EH (cell line): ENCODE measurements at regions not wholly inside any gene's neighbourhood (a gene's known extent, or its start where the extent isn't known, plus 50 kb on each side); places are given as distances from the start of the nearest gene placed in this dataset.

ENCODE experiments used
- DNase-seq: peaks from one replicate; pipeline ENCODE4 v3.0.0-alpha.2; 2015; ENCODE audit warnings: low read depth

GRCh38 chr10:15462253-15462897, 91.3 kb upstream of the FAM171A1 start:
- DNase-seq, result peak; percentile 85

- peak; percentile 99 for DNase-seq
Observed at GRCh38 chr10:15461353-15462108, 90.4 kb upstream of the FAM171A1 start.

GRCh38 chr10:15460661-15461060, 89.6 kb upstream of the FAM171A1 start:
- peak; percentile 38 for DNase-seq

GRCh38 chr10:15459218-15459617, 88.1 kb upstream of the FAM171A1 start:
- no peak for DNase-seq

GRCh38 chr10:15457382-15457781, 86.3 kb upstream of the FAM171A1 start:
- no peak for DNase-seq

DNA sequence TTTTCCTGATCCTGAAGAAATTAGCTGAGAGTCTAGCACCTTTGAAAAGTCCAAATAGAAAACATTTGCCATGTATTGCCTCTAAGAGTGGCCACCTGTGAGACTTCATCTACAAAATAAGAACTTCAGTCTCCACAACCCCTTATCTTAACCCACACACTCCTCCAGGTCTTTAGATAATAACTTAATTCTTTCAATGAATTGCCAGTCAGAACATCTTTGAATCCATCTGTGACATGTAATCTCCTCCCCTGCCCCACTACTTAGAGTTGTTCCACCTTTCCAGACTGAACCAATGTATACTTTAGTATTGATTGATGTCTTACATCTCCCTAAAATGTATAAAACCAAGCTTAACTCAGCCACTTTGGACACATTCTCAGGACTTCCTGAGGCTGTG, 84.4 kb upstream of the FAM171A1 start:
- DNase-seq, result no peak

DNA sequence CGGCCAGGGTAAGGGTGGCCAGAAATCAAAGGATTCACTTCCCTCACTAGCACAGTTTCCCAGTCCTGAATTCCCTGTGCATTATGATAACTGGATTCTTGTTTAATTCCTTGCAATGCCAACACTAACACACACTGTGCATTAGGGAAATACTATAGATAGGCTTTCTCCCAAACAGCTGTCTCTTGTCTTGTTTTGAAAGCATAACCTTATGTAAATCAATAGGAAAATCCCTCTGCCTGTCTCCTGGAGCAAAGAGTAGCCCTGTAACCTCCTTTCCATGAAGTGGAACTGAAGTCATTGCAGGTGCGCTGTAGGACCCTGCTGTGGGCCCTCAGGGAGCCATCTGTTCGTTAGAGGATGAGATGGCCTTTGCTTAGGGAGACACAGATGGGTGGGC, 82.8 kb upstream of the FAM171A1 start:
- DNase-seq, result no peak

- DNase-seq, result no peak
Observed at GRCh38 chr10:15453457-15453856, 82.4 kb upstream of the FAM171A1 start.

GRCh38 chr10:15452545-15452944, 81.5 kb upstream of the FAM171A1 start:
- DNase-seq, result no peak

DNA sequence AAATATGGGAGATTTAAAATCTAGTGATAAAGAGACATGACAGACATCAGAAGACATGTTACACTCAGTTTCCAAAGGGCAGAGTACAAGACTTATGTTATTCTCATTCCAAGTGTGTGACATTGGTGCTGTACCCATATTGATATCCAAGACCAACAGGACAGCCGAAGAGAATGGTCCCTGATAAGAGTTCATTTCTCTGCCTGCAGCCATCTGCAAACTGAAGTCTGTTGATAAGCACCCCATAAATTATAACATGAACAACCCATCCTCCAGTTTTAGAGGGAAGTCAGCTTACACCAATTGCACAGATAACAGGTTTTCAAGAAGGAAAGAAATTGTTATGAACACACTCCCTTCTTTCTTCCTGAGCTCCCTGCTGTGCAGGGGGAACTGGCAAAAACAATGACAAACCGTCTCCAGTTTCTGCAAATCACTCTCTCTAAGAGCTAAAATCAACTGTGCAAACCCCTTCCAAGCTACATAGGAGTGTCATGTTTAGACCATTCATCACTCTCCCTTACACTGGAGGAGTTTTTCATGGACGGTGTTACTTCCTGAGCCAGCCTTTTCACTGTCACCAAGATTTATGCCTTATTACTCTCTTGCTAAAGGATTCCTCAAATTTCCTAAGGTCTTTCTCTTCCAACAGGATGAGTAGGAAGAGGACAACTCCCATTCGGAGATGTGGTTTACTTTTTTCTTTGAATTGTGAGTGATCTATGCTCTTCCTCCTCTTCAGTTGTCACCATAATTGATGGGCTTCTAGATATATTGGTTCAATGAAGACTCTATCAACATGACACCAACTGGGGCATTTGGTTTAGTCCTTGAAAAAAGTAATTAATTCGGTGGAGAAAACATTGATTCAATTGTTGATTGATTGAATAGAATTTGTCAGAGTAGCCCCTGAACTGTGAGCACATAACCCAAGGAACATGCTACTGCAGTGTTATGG, 80.3 kb upstream of the FAM171A1 start:
- peak; percentile 20 for DNase-seq

GRCh38 chr10:15448598-15448997, 77.5 kb upstream of the FAM171A1 start:
- DNase-seq, result no peak

GRCh38 chr10:15445006-15445390, 73.9 kb upstream of the FAM171A1 start:
- no peak for DNase-seq

DNA sequence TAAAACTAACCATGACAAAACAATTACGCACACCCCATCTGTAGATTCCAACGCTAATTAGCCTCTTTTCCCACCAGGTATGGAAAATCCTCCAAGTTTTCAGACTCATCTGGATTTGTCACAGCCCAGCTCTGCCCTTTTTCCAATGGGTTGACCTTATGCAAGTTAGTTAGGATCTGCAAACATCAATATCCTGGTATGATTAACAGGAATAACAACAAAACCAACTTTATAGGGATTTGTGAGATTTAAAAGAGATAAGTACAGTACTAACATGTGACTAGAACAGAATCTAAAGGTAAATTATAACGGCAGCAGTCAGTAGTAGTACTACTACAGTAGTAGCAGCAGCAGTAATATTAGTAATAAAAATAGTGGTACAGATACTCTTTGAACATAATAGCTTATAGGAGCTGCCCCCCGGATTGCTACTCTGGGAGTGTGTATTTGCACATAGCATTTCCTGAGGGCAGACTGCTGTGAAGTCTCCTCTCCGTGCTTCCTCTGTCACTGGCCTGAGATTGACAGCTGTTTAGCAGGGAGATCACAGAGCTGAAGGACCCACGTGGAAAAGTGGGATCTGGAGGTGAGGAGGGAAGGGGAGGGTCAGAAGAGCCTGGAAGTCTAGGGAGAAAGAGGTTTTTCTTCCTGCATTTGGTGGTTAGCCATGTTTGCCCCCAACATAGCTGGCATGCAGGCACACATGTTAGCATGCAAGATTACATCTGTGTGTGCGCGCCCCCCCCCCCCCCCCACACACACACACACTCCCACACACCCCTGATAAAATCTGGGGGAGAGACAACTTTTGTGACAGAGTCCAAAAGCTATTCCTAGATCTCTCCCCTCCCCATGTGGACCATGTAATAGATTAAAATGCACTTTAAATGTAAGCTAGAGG, 73.3 kb upstream of the FAM171A1 start:
- DNase-seq, result no peak

- no peak for DNase-seq
Observed at GRCh38 chr10:15442056-15442455, 71.0 kb upstream of the FAM171A1 start.

GRCh38 chr10:15440204-15440711, 69.2 kb upstream of the FAM171A1 start:
- DNase-seq, result no peak

DNA sequence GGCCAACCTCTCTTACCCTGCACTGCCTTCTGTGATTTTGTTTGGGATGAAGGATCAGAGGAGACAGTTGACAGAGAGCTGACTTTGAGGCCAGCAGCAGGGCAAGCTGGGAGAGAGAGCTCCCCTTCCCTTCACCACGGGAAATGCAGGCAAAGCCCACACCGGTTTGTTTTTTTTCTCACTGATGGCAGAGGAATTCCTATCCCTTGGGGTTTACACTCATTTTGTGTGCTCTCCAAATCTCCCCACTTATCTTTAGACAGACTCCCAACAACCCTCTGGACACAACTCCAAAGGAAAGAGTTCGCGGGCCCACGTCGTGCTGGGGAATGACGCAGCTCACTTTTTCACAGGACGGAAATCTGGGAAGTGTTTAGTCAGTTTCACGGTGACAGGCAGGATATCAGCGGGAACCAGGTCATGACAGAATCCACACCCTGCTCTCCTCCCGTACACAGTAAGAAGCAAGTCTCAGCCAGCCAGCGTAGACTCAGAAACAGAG, 68.3 kb upstream of the FAM171A1 start:
- peak; percentile 71 for DNase-seq

DNA sequence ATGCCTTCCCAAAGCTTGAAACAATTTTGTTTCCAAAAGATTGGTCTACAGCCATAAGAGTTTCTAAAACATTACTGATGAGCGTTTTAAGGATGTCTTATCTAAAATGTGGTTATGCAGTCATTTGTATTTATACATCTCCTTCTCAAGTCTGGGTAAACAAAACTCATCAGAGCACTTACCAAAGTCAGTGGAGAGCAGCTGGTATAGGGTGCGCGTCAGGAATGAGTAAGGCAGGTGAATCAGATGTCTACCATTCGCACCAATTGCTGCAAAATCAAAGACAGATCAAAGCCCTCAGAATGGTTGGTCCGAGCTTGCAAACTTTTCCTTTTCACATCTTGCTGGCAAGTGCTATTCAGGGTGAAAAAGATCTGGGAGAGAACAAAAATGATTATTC, 65.6 kb upstream of the FAM171A1 start:
- no peak for DNase-seq

- DNase-seq, result peak; percentile 75
Observed at GRCh38 chr10:15433850-15434537, 62.9 kb upstream of the FAM171A1 start.

DNA sequence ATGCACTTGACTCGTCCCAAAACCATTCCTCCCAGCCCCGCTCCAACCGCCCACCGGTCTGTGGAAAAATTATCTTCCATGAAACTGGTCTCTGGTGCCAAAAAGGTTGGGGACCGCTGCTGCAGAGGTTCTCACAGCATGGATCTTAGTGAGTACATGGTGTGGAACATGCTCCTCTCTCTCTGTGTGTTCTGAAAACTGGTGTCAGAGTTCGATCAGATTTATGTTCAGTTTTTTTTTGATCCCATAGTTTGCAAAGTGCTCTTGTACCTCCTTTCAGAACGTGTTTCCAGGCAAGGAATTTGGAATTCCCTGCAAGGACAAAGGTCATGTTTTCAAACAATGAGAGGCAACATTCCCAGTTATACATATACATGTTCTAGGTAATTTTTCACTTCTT, 61.2 kb upstream of the FAM171A1 start:
- no peak for DNase-seq

- no peak for DNase-seq
Observed at GRCh38 chr10:15430969-15431771, 60.1 kb upstream of the FAM171A1 start.
